Hepatocyte (in vitro differentiated cells): ENCODE measurements at regions not wholly inside any gene's neighbourhood (a gene's known extent, or its start where the extent isn't known, plus 50 kb on each side); places are given as distances from the start of the nearest gene placed in this dataset.

Experiments used
- CTCF ChIP-seq: fragments of 200-600 bp; sonication (generic); IDR thresholded peaks from 2 replicates; pipeline ENCODE4 v1.5.1; 2016; ENCODE audit warnings: antibody characterized with exemption, mild to moderate bottlenecking; ENCODE audit not compliant: poor library complexity
- EZH2 ChIP-seq: fragments of 200-600 bp; sonication (generic); IDR thresholded peaks from 2 replicates; pipeline ENCODE4 v1.6.1; 2016; ENCODE audit warnings: antibody characterized with exemption, mild to moderate bottlenecking, borderline replicate concordance

GRCh38 chr1:208670778-208671177 is 426.6 kb upstream of the PLXNA2 start:
- TF ChIP-seq EZH2 (no peak), CTCF (no peak)
